Neural crest cell (in vitro differentiated cells): ENCODE measurements at regions not wholly inside any gene's neighbourhood (a gene's known extent, or its start where the extent isn't known, plus 50 kb on each side); places are given as distances from the start of the nearest gene placed in this dataset.

Experiments
- DNase-seq: peaks from one replicate; pipeline ENCODE4 v3.0.0; 2021; ENCODE audit warnings: low read depth, mixed read lengths, low spot score
- H3K27ac Mint-ChIP-seq: one replicate; pipeline ENCODE4 v1.8.0; 2021; ENCODE audit warnings: mild to moderate bottlenecking, mixed read lengths; ENCODE audit not compliant: unreplicated experiment
- H3K27me3 Mint-ChIP-seq: 2 replicates; pipeline ENCODE4 v1.8.0; 2021; ENCODE audit warnings: low read depth, mild to moderate bottlenecking, mixed read lengths
- H3K36me3 Mint-ChIP-seq: 2 replicates; pipeline ENCODE4 v1.8.0; 2021; ENCODE audit warnings: low read depth, mild to moderate bottlenecking, mixed read lengths
- H3K4me1 Mint-ChIP-seq: 2 replicates; pipeline ENCODE4 v1.8.0; 2021; ENCODE audit warnings: mixed read lengths
- H3K4me3 Mint-ChIP-seq: one replicate; pipeline ENCODE4 v1.8.0; 2021; ENCODE audit warnings: mild to moderate bottlenecking, mixed read lengths
- H3K9me3 Mint-ChIP-seq: 2 replicates; pipeline ENCODE4 v1.8.0; 2021; ENCODE audit warnings: mixed read lengths
- CTCF ChIP-seq: fragments of 200-600 bp; sonication (generic); conservative IDR thresholded peaks from 2 replicates; pipeline ENCODE4 v1.5.0; 2021; ENCODE audit warnings: antibody characterized with exemption, mild to moderate bottlenecking

GRCh38 chr12:16458521-16459078 lies 111.2 kb downstream of the MGST1 start:
- no peak for DNase-seq
- H3K4me3 Mint-ChIP-seq, result no peak overlapping the region
- no peaks in the 10 kb centered on the region for H3K27me3 Mint-ChIP-seq
- no peak overlapping the region for H3K27ac Mint-ChIP-seq
- H3K9me3 Mint-ChIP-seq, result no peaks in the 10 kb centered on the region
- H3K4me1 Mint-ChIP-seq, result no peaks in the 10 kb centered on the region
- no peak for TF ChIP-seq CTCF
- no peaks in the 10 kb centered on the region for H3K36me3 Mint-ChIP-seq

GRCh38 chr12:16467272-16467671 lies 119.8 kb downstream of the MGST1 start:
- Mint-ChIP-seq H3K4me3 (no peak overlapping the region), H3K4me1 (no peaks in the 10 kb centered on the region), H3K36me3 (no peaks in the 10 kb centered on the region), H3K27ac (no peak overlapping the region), H3K9me3 (no peaks in the 10 kb centered on the region), H3K27me3 (no peaks in the 10 kb centered on the region)
- no peak for DNase-seq
- TF ChIP-seq CTCF, result no peak

GRCh38 chr12:16472631-16473030 lies 125.2 kb downstream of the MGST1 start:
- Mint-ChIP-seq H3K4me3 (no peak overlapping the region), H3K27me3 (no peaks in the 10 kb centered on the region), H3K36me3 (no peaks in the 10 kb centered on the region), H3K9me3 (no peaks in the 10 kb centered on the region), H3K4me1 (no peaks in the 10 kb centered on the region), H3K27ac (no peak overlapping the region)
- no peak for TF ChIP-seq CTCF
- no peak for DNase-seq

GRCh38 chr12:16473610-16474326 lies 126.3 kb downstream of the MGST1 start:
- no peak for TF ChIP-seq CTCF
- H3K4me3 Mint-ChIP-seq, result no peak overlapping the region
- H3K27ac Mint-ChIP-seq, result no peak overlapping the region
- H3K4me1 Mint-ChIP-seq, result no peaks in the 10 kb centered on the region
- no peaks in the 10 kb centered on the region for H3K27me3 Mint-ChIP-seq
- no peaks in the 10 kb centered on the region for H3K9me3 Mint-ChIP-seq
- H3K36me3 Mint-ChIP-seq, result no peaks in the 10 kb centered on the region
- DNase-seq, result no peak

- Mint-ChIP-seq H3K36me3 (no peaks in the 10 kb centered on the region), H3K4me3 (no peak overlapping the region), H3K27ac (no peak overlapping the region), H3K27me3 (no peaks in the 10 kb centered on the region), H3K4me1 (no peaks in the 10 kb centered on the region), H3K9me3 (no peaks in the 10 kb centered on the region)
- TF ChIP-seq CTCF, result no peak
- no peak for DNase-seq
These were observed 127.4 kb downstream of the MGST1 start for GRCh38 chr12:16474801-16475200.
